Astrocyte (in vitro differentiated cells and primary cell): ENCODE measurements at regions not wholly inside any gene's neighbourhood (a gene's known extent, or its start where the extent isn't known, plus 50 kb on each side); places are given as distances from the start of the nearest gene placed in this dataset.

Experiments
- DNase-seq: peaks from one replicate; pipeline ENCODE4 v3.0.0-alpha.2; 2010; ENCODE audit warnings: low read depth
- FAIRE-seq: peaks from 2 replicates; lab custom pipeline; 2011; peaks lifted over from hg19 to GRCh38; lab: Jason Lieb, UNC
- H2AFZ ChIP-seq: 2 replicates; pipeline ENCODE4 v1.6.0; 2012; ENCODE audit warnings: low read depth, low read length, inconsistent platforms
- H3K27ac ChIP-seq: 2 replicates; pipeline ENCODE4 v1.5.1; 2011; ENCODE audit warnings: low read depth, low read length, inconsistent platforms
- H3K27me3 ChIP-seq: 2 replicates; pipeline ENCODE4 v1.6.0; 2011; ENCODE audit warnings: low read length, inconsistent platforms; ENCODE audit not compliant: insufficient read depth
- H3K36me3 ChIP-seq: 2 replicates; pipeline ENCODE4 v1.5.1; 2011; ENCODE audit warnings: low read length, inconsistent platforms; ENCODE audit not compliant: insufficient read depth
- H3K4me1 ChIP-seq: 2 replicates; pipeline ENCODE4 v1.5.1; 2011; ENCODE audit warnings: low read length, inconsistent platforms; ENCODE audit not compliant: insufficient read depth
- H3K4me2 ChIP-seq: 2 replicates; pipeline ENCODE4 v1.6.0; 2012; ENCODE audit warnings: low read length, inconsistent platforms
- H3K4me3 ChIP-seq: 2 replicates; pipeline ENCODE4 v1.5.1; 2011; ENCODE audit warnings: low read depth, mild to moderate bottlenecking, low read length, inconsistent platforms; ENCODE audit not compliant: insufficient read depth
- H3K79me2 ChIP-seq: 2 replicates; pipeline ENCODE4 v1.6.0; 2012; ENCODE audit warnings: mild to moderate bottlenecking, low read length, inconsistent platforms; ENCODE audit not compliant: insufficient read depth
- H3K9ac ChIP-seq: 2 replicates; pipeline ENCODE4 v1.6.0; 2012; ENCODE audit warnings: mild to moderate bottlenecking, low read length, inconsistent platforms
- H3K9me3 ChIP-seq: 2 replicates; pipeline ENCODE4 v1.5.1; 2012; ENCODE audit warnings: low read depth, mild to moderate bottlenecking, low read length, inconsistent platforms; ENCODE audit not compliant: insufficient read depth
- H4K20me1 ChIP-seq: 2 replicates; pipeline ENCODE4 v1.6.0; 2012; ENCODE audit warnings: low read length, inconsistent platforms; ENCODE audit not compliant: insufficient read depth
- H3K27ac Mint-ChIP-seq: one replicate; pipeline ENCODE4 v1.8.0; 2021; ENCODE audit warnings: mild to moderate bottlenecking, mixed read lengths; ENCODE audit not compliant: unreplicated experiment
- H3K27me3 Mint-ChIP-seq: one replicate; pipeline ENCODE4 v1.8.0; 2021; ENCODE audit warnings: low read depth, mixed read lengths; ENCODE audit not compliant: unreplicated experiment
- H3K36me3 Mint-ChIP-seq: one replicate; pipeline ENCODE4 v1.8.0; 2021; ENCODE audit warnings: low read depth, mixed read lengths; ENCODE audit not compliant: unreplicated experiment
- H3K4me1 Mint-ChIP-seq: one replicate; pipeline ENCODE4 v1.8.0; 2021; ENCODE audit warnings: low read depth, mixed read lengths; ENCODE audit not compliant: unreplicated experiment
- H3K4me3 Mint-ChIP-seq: one replicate; pipeline ENCODE4 v1.8.0; 2021; ENCODE audit warnings: mild to moderate bottlenecking, moderate library complexity, mixed read lengths; ENCODE audit not compliant: unreplicated experiment
- H3K9me3 Mint-ChIP-seq: one replicate; pipeline ENCODE4 v1.8.0; 2021; ENCODE audit warnings: mild to moderate bottlenecking, mixed read lengths; ENCODE audit not compliant: unreplicated experiment
- CTCF ChIP-seq: IDR thresholded peaks from 2 replicates; pipeline ENCODE4 v1.5.1; 2011; ENCODE audit warnings: low read depth, mild to moderate bottlenecking, inconsistent platforms, low read length, moderate library complexity; ENCODE audit not compliant: insufficient read depth
- EZH2 ChIP-seq: IDR thresholded peaks from 2 replicates; pipeline ENCODE4 v1.6.1; 2012; ENCODE audit warnings: mild to moderate bottlenecking, low read length, inconsistent platforms; ENCODE audit not compliant: insufficient read depth

GRCh38 chr2:21228041-21228895, 104.5 kb downstream of the TDRD15 start:
- H3K27ac ChIP-seq, result no peak overlapping the region
- no peak for FAIRE-seq
- no peak for DNase-seq
- H3K36me3 ChIP-seq, result no peaks in the 10 kb centered on the region
- peaks cover 5% of the 10 kb centered on the region for H3K27me3 Mint-ChIP-seq
- H3K4me3 Mint-ChIP-seq, result no peak overlapping the region
- H3K4me1 Mint-ChIP-seq, result no peaks in the 10 kb centered on the region
- no peak overlapping the region for H2AFZ ChIP-seq
- no peak for TF ChIP-seq CTCF
- no peak for TF ChIP-seq EZH2
- no peak overlapping the region for H3K27ac Mint-ChIP-seq
- no peaks in the 10 kb centered on the region for H3K79me2 ChIP-seq
- H3K4me3 ChIP-seq, result no peak overlapping the region
- no peaks in the 10 kb centered on the region for H3K9me3 Mint-ChIP-seq
- H4K20me1 ChIP-seq, result no peaks in the 10 kb centered on the region
- no peaks in the 10 kb centered on the region for H3K4me1 ChIP-seq
- no peaks in the 10 kb centered on the region for H3K36me3 Mint-ChIP-seq
- H3K9me3 ChIP-seq, result no peaks in the 10 kb centered on the region
- no peaks in the 10 kb centered on the region for H3K27me3 ChIP-seq
- no peak overlapping the region for H3K9ac ChIP-seq
- H3K4me2 ChIP-seq, result no peak overlapping the region

- DNase-seq, result no peak
- no peak for TF ChIP-seq EZH2
- no peak for TF ChIP-seq CTCF
- no peak overlapping the region for H3K27ac ChIP-seq
- no peaks in the 10 kb centered on the region for H3K4me1 ChIP-seq
- H3K9ac ChIP-seq, result no peak overlapping the region
- no peaks in the 10 kb centered on the region for H3K36me3 ChIP-seq
- Mint-ChIP-seq H3K4me3 (no peak overlapping the region), H3K36me3 (no peaks in the 10 kb centered on the region), H3K27ac (no peak overlapping the region), H3K9me3 (no peaks in the 10 kb centered on the region), H3K4me1 (no peaks in the 10 kb centered on the region), H3K27me3 (peaks cover 5% of the 10 kb centered on the region)
- FAIRE-seq, result no peak
- H2AFZ ChIP-seq, result no peak overlapping the region
- no peaks in the 10 kb centered on the region for H4K20me1 ChIP-seq
- H3K4me2 ChIP-seq, result no peak overlapping the region
- H3K79me2 ChIP-seq, result no peaks in the 10 kb centered on the region
- no peaks in the 10 kb centered on the region for H3K27me3 ChIP-seq
- H3K9me3 ChIP-seq, result no peaks in the 10 kb centered on the region
- H3K4me3 ChIP-seq, result no peak overlapping the region
These were observed 105.5 kb downstream of the TDRD15 start for GRCh38 chr2:21229302-21229701.

GRCh38 chr2:21230140-21230539, 106.4 kb downstream of the TDRD15 start:
- Mint-ChIP-seq H3K4me3 (no peak overlapping the region), H3K4me1 (no peaks in the 10 kb centered on the region), H3K9me3 (no peaks in the 10 kb centered on the region), H3K27ac (no peak overlapping the region), H3K27me3 (peaks cover 5% of the 10 kb centered on the region), H3K36me3 (no peaks in the 10 kb centered on the region)
- no peak for TF ChIP-seq EZH2
- no peak for TF ChIP-seq CTCF
- Histone ChIP-seq H3K4me2 (no peak overlapping the region), H3K27me3 (no peaks in the 10 kb centered on the region), H3K9ac (no peak overlapping the region), H3K9me3 (no peaks in the 10 kb centered on the region), H3K27ac (no peak overlapping the region), H3K36me3 (no peaks in the 10 kb centered on the region), H4K20me1 (no peaks in the 10 kb centered on the region), H2AFZ (no peak overlapping the region), H3K79me2 (no peaks in the 10 kb centered on the region), H3K4me1 (no peaks in the 10 kb centered on the region), H3K4me3 (no peak overlapping the region)
- FAIRE-seq, result no peak
- DNase-seq, result no peak
